Suprapubic skin (tissue), 4 donors: ENCODE measurements at regions not wholly inside any gene's neighbourhood (a gene's known extent, or its start where the extent isn't known, plus 50 kb on each side); places are given as distances from the start of the nearest gene placed in this dataset.

Experiments used
- POLR2A ChIP-seq, 2 donors: fragments of 450-650 bp; IDR thresholded peaks; one replicate each; pipeline ENCODE4 v1.6.1; 2017; ENCODE audit warnings: antibody characterized with exemption in 2 of 2, mild to moderate bottlenecking in 2 of 2, moderate library complexity in 2 of 2
- POLR2AphosphoS5 ChIP-seq, 3 donors: sonication (generic); formaldehyde crosslinking; IDR thresholded peaks; one replicate each; pipeline ENCODE4 v1.6.1; 2017; ENCODE audit warnings: antibody characterized with exemption in 3 of 3
- TF ChIP-seq, protein P1 (sequence below), 2 donors: fragments of 200-600 bp in 1 of 2; fragments of 450-650 bp in 1 of 2; sonication (generic) in 1 of 2; IDR thresholded peaks; one replicate each; pipeline ENCODE4 v1.5.1; 2016 to 2019; ENCODE audit warnings: antibody characterized with exemption in 2 of 2, mild to moderate bottlenecking in 1 of 2, moderate library complexity in 1 of 2

DNA sequence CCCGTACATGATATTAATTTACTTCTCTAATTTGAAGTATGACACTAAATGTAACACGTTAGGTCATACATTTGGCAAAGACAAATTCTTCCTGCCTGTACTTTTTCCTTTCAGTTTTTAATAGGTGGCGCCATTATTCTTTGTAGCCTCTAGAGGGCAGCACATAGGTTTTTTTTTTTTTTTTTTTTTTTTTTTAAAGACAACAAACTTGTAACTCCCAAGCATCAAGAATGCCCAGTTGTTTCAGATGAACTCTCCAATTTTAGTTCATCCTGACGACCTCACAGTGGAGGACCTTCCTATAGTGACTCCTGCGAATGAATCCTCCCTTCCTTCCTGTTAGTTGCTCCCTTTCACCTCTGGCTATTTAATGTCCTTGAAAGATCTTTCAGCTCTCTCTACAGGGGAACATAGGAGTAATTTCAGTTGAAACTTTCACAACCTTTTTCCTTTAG, 139.3 kb upstream of the HDAC9 start:
- no peak for TF ChIP-seq POLR2A (IDR thresholded peaks at IDR 0.05)
- TF ChIP-seq POLR2AphosphoS5 (IDR thresholded peaks at IDR 0.05) = no peak
- TF ChIP-seq, protein P1, sequence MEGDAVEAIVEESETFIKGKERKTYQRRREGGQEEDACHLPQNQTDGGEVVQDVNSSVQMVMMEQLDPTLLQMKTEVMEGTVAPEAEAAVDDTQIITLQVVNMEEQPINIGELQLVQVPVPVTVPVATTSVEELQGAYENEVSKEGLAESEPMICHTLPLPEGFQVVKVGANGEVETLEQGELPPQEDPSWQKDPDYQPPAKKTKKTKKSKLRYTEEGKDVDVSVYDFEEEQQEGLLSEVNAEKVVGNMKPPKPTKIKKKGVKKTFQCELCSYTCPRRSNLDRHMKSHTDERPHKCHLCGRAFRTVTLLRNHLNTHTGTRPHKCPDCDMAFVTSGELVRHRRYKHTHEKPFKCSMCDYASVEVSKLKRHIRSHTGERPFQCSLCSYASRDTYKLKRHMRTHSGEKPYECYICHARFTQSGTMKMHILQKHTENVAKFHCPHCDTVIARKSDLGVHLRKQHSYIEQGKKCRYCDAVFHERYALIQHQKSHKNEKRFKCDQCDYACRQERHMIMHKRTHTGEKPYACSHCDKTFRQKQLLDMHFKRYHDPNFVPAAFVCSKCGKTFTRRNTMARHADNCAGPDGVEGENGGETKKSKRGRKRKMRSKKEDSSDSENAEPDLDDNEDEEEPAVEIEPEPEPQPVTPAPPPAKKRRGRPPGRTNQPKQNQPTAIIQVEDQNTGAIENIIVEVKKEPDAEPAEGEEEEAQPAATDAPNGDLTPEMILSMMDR (IDR thresholded peaks at IDR 0.05) = peak; percentile 29 to 47
